ENCODE measurements at regions not wholly inside any gene's neighbourhood (a gene's known extent, or its start where the extent isn't known, plus 50 kb on each side); places are given as distances from the start of the nearest gene placed in this dataset.
A peak's percentile ranks its signal among the peaks of the same experiment; 100 is the strongest.

DNA sequence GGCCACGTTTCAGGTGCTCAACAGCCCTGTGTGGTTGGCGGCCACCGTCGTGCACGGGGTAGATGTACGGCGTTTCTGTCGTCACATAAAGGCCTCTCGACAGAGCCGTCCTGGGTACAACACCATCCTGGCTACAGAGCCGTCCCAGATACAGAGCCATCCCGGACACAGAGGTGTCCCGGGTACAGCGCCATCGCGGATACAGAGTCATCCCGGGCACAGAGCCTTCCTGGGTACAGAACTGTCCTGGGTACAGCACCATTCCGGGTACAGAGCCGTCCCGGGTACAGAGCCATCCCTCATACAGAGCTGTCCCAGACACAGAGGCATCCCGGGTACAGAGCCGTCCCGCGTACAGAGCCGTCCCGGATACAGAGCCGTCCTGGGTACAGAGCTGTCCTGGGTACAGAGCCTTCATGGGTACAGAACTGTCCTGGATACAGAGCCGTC is 222.7 kb upstream of the SOX1 start:
- no peak for DNase-seq

DNA sequence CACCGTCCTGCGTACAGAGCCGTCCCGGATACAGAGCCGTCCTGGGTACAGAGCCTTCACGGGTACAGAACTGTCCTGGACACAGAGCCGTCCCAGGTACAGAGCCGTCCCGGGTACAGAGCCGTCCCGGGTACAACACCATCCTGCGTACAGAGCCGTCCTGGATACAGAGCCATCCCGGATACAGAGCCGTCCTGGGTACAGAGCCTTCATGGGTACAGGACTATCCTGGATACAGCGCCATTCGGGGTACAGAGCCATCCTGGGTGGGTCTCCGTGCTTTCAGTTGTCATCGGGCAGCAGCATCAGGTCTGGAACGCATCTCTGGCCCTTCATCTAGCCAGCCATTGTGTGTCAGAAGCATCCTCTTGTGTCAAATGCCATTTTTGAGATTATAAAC is 222.3 kb upstream of the SOX1 start:
- no peak for DNase-seq

DNA sequence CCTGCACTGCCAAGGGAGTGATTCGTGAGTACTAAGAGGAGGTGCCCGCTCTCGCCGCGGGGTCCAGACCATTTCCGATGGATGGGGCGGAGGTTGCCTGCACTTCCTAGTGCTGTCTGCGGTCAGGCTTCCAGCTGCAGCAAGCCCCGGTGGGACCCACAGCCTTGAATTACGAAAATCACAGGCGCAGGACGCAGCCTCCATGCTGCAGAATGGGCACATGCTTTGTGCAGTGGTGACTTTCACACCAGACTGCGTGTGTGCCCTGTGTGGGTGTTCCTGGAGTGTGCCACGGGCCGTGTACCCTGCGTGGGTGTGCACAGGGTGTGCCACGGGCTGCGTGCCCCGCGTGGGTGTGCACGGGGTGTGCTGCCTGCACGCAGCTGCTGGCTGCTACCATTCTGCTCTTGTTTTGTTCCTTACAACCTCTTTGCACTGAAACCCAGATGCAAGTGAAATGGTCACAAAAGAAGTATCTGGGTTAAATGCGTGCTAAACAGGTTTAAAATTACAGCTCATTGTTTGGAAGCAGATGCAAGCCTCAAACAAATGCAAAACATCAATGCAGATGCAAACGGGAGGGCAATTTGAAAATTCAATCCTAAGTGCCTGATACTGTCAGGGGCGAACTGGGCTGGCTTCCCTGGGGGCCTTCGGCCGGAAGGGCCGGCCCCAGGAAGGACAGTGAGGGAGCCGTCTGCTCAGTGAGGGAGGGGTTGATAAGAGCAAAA is 221.2 kb upstream of the SOX1 start:
- DNase-seq: no peak

DNA sequence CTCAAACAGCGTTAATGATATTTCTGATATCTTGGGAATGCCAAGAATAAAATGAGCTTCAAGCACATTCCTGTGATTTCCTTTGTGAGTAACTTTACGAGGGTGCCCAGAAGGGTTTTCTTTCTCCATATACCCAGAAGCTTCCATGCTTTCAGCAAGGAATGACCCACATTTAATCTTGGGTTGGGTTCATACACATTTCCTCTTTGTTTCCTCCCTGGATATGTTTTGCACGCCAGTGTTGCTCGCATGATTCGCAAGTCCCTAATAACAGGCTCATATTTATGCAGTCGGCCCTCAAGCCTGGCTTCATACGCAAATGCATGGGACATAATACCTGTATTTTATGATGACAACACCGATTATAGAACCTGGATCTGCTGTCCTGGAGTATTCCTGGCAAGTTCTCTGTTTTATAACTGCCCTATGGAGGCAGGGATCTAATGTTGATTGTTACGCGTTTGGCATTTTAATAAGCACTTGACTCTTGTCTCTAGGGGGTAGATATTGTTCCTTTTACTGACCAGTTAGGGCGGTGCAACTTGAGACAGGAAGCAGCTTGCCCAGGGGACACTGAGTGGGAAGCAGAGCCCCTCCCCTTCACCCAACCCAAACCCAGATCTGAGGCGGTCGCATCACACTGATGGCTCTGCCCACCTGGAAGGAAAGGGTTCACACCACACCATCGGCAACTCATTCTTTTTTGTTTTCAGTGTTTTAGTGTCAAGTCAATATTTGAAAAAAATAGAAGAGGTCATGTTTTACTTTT is 220.4 kb upstream of the SOX1 start:
- DNase-seq: peak; percentile 62

DNA sequence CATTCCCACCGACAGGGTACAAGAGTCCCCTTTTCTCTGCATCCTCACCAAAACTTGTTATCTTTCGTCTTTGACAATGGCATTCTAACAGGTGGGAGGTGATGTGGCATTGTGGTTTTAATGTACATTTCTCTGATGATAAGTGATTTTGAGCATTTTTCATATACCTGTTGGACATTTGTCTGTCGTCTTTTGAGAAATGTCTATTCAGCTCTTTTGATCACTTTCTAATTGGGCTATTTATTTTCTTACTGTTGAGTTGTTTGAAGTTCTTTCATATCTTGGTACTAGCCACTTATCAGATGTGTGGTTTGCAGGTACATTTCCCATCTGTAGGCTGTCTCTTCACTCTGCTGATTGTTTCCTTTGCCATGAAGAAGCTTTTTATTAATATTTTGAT is 219.0 kb upstream of the SOX1 start:
- DNase-seq: no peak

DNA sequence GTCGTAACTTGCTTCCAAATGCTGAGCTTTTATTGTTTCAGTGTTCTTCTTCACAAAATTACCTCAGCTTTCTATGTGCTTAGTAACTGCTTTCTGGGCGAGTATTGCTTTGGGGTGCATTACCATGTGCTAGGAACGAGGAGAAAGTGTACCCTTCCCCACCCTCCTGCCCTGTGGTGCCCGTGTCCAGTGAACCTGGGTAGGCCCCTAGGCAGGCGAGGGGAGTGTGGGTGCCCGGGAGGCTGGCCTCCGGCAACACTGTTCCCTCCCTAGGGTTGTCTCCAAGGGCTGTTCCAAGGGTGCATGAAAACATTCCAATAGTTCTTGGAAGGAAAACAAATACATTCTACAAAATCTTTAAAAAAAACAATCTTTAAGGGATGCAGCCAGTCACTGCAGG is 216.5 kb upstream of the SOX1 start:
- DNase-seq: no peak

DNA sequence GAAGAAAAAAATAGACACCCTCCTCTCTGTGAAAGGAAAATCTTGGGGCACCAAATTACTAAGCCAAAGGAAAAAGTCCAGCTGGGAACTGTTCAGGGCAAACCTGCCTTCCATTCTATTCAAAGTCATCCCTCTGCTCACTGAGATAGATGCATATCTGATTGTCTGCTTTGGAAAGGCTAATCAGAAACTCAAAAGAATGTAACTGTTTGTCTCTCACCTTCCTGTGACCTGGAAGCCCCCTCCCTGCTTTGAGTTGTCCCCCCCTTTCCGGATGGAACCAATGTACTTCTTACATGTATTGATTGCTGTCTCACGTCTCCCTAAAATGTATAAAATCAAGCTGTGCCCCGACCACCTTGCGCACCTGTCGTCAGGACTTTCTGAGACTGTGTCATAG is 216.0 kb upstream of the SOX1 start:
- no peak for DNase-seq

DNA sequence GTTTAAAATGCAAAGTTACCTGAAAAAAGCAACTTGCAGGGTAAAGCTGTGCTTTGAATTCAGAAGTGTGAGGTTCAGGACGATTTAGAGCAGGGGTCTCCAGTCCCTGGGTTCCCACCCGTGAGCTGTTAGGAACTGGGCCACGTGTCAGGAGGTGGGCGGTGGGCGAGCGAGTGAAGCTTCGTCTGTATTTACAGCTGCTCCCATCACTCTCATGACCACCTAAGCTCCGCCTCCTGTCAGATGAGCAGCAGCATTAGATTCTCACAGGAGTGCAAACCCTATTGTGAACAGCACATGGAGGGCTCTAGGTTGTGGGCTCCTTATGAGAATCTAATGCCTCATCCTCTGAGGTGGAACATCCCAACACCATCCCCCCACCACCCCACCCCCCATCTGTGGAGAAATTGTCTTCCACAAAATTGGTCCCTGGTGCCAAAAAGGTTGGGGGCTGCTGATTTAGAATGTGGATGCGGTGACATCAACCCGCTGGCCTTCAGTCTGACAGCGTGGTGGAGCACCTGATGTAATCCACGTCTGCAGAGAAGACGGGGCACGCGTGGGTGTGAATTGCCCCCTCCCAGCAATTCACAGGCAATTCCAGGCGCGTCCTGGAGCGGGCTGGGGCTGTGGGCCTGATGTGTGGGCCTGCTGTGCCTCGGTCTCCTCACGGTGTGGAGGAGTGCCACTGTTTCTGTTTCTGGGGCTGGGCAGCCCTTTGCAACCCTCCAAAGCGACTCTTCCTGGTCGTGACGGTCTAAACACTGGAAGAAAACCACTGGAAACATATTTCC is 214.0 kb upstream of the SOX1 start:
- peak; percentile 51 for DNase-seq

DNA sequence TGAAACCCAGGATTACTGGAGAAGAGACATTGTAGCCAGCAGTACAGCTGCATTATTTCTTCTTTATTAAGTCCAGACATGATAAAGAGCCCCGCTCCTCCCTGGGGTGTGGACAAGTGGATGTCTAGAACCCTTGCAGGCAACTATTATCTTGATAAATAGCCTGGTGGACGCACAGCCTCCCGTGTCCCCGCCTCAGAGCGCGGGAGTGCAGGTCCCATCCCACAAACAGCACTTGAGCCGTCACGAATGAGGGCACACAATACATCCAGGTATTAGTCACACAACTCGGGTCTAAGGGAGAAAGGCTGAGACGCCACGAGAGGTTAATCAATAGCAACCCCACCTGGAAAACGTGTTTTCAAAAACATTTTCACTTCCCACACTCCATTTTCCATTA is 213.2 kb upstream of the SOX1 start:
- peak; percentile 94 for DNase-seq

DNA sequence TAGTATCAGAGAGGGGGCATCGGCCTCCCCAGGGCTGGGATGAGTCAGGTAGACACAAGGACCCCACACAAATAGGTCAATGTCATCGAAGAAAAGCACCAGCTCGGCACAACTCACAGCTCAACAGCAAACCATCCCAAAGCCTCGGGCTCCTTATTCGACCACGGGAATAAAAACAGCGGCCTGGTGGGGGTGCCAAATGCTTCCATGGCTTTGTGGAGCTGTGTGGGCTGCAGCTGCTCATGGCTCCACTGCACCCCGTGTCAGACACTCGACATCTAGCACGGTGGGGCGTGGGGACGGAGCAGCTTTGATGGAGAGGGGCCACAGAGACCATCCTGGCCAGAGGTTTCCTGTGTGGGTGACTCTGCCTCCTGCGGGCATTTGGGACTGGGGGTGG is 212.5 kb upstream of the SOX1 start:
- DNase-seq: no peak

DNA sequence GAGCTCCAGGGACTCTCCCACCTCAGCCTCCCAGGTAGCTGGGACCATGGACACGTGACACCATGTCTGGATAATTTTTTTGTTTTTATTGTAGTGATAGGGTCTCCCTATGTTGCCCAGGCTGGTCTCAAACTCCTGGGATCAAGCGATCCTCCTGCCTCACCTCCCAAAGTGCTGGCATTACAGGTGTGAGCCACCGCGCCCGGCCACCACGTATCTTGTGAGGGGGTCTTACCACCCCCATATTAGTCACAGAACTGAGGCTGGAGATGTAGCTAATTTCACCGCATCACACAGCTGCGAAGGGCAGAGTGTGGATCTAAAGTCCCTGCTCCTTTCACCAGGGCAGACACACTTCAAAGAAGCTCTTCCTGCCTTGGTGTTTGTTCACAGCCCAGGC is 211.8 kb upstream of the SOX1 start:
- DNase-seq: no peak

DNA sequence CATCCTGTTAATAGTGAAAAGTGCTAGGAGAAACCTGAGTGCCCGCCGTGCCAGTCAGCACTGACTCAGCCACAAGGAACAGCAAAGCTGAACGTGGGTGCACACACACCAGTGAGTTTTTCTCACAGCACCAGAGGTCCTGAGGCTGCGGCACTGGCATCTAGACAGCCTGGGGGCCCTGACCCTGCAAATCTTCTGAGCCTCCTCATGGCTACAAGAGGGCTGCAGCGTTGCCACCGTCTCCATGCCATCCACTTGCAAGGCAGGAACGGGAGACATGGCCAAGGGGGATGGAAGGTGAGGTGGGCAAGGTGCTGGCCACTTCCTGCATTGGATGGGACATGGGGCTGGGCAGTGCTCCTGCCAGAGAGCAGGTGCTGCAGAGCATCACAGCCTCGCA is 211.2 kb upstream of the SOX1 start:
- no peak for DNase-seq

DNA sequence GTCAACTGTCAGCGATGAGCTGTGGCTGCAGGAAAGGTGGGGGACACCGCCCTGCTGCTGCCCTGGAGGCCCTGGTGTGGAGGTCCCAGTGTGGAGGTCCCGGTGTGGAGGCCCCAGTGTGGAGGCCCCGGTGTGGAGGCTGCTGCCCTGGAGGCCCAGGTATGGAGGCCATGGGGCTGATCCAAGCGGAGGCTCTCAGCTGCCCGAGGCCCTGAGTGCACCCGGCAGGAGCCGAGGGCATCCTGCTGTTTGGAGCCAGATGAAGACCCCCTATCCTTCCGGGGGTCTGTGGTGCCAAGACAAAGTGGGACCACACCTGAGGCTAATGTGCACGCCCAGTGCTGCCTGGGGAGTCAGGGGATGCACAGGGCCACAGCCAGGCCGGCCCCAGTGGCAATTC is 210.4 kb upstream of the SOX1 start:
- no peak for DNase-seq

DNA sequence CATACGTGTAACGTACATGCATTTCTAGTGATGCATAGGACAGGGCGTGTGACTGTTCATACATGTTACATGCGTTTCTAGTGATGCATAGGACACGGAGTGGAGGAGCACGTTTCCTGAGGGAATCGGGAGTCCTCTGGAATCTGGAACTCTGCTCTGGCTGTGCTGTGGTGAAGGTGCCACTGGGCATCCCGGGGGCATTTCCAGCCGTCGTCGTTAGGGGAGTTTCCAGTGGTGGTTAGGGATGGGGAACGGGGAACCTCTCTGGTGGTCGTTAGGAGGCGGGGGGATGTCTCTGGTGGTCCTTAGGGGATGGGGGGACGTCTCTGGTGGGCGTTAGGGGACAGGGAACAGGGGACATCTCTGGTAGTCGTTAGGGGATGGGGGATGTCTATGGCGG is 209.6 kb upstream of the SOX1 start:
- DNase-seq: no peak

DNA sequence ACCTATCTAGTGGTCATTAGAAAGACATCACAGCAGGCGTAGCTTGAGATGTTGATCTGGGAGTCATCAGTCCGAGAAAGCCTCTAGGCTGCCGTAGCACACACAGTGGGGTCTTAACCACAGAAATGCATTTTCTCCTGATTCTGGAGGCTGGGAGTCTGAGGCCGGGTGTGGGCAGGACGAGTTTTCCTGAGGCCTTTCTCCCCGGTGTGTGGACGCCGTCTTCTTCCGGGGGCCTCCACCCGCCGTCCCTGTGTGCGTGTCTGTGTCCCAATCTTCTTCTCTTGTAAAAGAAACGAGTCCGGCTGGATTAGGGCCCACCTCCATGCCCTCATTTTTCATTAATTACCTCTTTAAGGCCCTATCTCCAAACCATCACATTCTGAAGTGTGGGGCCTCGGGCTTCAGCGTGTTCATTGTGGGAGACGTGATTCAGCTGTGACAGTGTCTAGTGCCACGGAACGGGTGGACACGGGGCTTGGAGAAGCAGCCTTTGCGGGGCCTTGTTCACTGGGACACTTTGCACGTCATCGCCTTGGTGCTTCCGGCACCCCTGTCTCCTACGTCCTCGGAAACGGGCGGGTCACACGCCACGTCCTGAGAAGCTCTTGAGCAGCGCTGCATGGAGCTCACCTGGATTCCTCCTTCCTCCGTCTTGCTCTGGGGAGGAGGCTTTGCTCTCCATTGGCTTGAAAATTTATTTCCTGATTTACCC is 208.9 kb upstream of the SOX1 start:
- DNase-seq: no peak

DNA sequence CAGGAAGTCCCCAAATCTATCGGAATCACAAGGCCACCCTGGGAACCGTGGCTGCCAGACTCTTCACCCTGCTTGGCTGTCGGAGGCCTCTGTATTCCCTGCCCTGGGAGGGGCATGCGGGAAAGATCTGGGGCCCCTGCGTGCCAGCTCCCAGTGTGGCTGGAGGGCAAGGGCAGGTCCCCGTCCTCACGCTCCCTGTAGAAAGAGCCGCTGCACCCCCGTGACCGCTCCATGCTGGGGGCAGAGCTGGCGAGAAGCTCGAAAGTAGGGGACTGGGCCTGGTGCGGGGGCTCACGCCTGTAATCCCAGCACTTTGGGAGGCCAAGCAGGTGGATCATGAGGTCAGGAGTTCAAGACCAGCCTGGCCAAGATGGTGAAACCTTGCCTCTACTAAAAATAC is 208.4 kb upstream of the SOX1 start:
- DNase-seq: no peak

DNA sequence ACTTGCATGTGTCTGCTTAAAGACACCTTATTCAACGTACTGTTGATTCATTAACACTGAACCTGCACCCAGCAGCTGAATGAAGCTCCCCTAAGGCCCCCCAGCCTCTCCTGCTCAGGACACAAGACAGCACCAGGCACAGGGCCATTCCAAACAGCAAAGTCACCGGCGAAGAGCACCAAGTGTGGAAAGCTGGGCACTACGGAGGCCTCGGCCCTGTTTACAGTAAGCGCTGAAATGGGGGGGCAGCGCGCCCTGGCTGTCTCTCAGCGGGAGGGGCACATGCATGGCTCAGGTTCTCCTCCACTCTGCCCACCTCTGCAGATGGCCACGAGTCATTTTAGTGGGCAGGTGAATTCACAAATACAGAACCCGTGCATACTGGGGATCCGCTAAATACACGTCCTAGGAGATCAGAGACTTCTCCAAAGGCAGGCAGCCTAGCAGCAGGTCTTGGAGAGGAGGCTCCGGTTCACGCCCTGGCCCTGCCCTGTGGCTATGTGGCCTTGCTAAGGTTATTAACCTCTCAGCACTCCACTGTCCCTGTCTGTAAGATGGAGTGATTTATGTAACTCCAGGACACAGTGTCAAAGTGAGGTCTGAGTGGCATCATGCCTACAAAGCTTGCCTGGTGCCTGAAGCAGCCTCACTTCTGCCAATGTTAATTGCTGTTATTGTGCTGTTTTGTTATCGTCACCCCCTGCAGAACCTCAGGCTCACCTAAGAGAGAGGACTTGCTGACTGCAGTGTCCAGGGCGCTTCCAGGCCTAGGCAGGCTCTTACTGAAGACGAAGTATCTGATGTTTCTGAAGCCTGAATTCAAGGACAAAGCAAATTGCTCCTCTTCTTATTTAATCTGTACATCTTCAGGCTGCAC is 207.4 kb upstream of the SOX1 start:
- DNase-seq: no peak

DNA sequence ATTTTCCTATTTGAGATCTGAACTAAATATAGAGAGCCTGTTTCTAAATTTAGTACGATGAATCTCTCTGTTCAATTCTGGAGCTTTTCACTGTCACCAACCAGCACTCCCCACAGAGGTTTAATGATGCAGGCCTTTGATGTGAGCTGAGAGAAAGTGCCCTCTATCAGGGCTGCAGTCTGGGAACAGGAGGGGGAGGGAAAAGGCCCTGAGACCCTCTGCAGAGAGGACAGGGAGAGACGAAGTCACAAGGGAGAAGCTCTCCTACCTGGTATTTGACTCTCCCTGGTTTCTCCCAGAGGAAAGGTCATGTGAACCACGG is 206.8 kb upstream of the SOX1 start:
- DNase-seq: no peak

DNA sequence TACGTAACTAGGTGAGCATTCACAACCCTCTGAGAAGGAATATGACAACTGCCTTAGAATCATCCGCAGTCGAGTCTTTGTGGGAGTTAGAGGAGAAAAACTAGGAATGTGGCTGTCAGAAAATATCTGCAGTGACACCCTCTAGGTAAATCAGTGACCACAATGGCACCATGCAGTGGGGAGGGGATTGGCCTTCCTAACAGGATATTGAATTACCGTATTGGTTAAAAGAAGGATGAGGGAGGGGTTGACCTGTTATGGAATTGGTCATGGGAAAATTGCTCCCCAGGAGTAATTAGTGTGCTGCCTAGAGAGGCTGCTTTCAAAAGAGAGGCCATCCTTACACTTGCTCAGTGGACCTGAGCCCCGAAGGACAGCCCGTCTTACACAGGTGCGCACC is 205.6 kb upstream of the SOX1 start:
- no peak for DNase-seq

DNA sequence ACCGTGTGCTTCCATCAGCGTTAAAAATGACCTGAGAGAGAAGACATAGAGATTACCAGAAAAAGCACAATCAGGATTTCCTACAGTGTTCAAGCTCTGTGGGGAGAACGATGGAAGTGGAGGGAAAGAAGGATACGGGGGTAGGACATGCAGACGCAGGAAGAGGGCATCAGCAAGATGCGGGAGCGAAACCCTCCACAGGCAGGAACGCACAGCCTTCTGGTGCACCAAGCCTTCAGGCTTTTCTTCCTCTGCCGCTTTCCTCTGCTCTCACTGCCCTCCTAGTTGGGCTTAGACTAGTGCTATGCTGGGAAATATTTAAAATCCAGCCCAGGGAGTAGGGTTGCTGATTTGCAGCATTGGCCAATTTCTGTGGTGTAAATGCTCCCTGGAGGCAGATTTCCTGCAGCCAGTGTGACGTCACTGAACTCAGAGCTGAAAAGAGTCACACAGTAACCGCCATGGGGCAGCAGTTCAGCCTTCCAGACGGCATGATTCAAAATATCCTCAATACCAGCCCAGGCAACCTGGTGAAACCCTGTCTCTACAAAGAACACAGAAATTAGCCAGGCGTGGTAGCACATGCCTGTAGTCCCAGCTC is 205.1 kb upstream of the SOX1 start:
- no peak for DNase-seq

DNA sequence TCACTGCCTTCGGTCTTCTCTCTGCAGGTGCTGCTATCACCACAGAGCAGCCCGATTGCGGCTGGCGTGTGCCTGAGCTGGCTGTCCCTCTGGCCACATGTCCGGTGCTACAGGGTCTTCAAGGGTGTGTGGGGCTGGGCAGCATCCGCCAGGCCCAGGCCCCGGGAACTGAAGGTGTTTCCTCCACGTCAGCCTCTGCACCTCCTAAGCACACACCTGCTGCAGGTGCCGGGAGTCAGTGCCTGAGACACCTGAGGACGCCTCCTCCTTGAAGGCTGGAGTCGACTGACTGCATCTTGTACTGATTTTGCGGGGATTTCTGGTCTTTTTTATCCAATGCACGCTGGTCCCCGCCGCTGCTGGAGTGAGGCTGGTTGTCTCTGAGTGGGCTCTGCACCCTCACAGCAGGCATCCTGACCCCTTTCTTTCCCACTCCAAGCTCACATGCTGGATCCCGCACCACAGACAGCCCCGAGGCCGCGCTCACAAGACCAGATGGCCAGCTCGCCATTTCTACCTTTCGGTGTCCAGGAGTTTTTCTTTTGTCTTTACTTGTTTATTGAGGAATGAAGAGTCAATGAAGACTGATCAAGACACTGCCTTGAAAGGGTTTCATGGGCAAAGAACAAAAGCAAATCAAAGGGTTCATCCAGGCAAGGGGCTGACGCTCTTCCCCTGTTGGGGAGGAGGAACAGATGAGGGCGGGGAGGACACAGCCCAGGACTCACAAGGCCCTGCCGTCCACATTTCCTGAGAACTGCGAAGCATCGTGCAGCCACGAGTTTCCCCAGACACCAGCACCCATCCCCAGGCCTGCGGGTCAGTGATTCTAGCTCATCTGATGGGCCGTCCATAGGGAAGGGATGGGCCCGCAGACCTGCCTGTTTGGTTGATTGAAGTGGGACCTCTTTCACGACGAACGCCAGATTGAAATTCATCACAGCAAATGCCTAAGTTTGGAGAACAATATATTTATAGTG is 203.8 kb upstream of the SOX1 start:
- no peak for DNase-seq

All from NCI-H146 (cell line).